CD8-positive, alpha-beta memory T cell (primary cell): ENCODE measurements at regions not wholly inside any gene's neighbourhood (a gene's known extent, or its start where the extent isn't known, plus 50 kb on each side); places are given as distances from the start of the nearest gene placed in this dataset.

Source experiments
- CTCF ChIA-PET: fragments of 350-600 bp; sonication (Branson Sonifier 250); formaldehyde crosslinking; loops from one replicate; lab custom pipeline; 2021; ENCODE audit warnings: antibody characterized with exemption; lab: Charles Lee
- POLR2A ChIA-PET: fragments of 350-600 bp; sonication (Branson Sonifier 250); formaldehyde crosslinking; loops from one replicate; lab custom pipeline; 2021; ENCODE audit warnings: antibody characterized with exemption; lab: Charles Lee
- DNase-seq, 5 donors: peaks; one replicate each; pipeline versions ENCODE4 v3.0.0 to v3.0.0-alpha.2; 2020 to 2022; ENCODE audit warnings: mixed read lengths in 1 of 5
- H3K27ac ChIP-seq: one replicate; pipeline ENCODE4 v1.7.0; 2013; ENCODE audit warnings: low read depth, mild to moderate bottlenecking, low read length, moderate library complexity
- H3K27me3 ChIP-seq: 2 replicates; pipeline ENCODE4 v1.7.0; 2013; ENCODE audit warnings: low read length, mild to moderate bottlenecking; ENCODE audit not compliant: insufficient read depth, poor library complexity, severe bottlenecking
- H3K36me3 ChIP-seq: 2 replicates; pipeline ENCODE4 v1.7.0; 2013; ENCODE audit warnings: mild to moderate bottlenecking, low read length, moderate library complexity; ENCODE audit not compliant: insufficient read depth
- H3K4me1 ChIP-seq: 2 replicates; pipeline ENCODE4 v1.7.0; 2013; ENCODE audit warnings: mild to moderate bottlenecking, low read length, moderate library complexity; ENCODE audit not compliant: insufficient read depth
- H3K4me3 ChIP-seq: 2 replicates; pipeline ENCODE4 v1.7.0; 2013; ENCODE audit warnings: mild to moderate bottlenecking, low read length
- H3K9me3 ChIP-seq: 2 replicates; pipeline ENCODE4 v1.7.0; 2013; ENCODE audit warnings: mild to moderate bottlenecking, low read length
- H3K27ac Mint-ChIP-seq, 8 donors: one replicate each; pipeline ENCODE4 v1.8.0; 2020 to 2021; ENCODE audit warnings: mixed read lengths in 8 of 8, mild to moderate bottlenecking in 6 of 8, inconsistent platforms in 3 of 8, moderate library complexity in 3 of 8
- H3K27me3 Mint-ChIP-seq, 2 donors: one replicate each; pipeline ENCODE4 v1.8.0; 2020 to 2021; ENCODE audit warnings: mixed read lengths in 2 of 2, mild to moderate bottlenecking in 1 of 2, moderate library complexity in 1 of 2
- H3K36me3 Mint-ChIP-seq, 3 donors: one replicate each; pipeline ENCODE4 v1.8.0; 2020 to 2021; ENCODE audit warnings: mixed read lengths in 3 of 3, inconsistent platforms in 1 of 3, mild to moderate bottlenecking in 1 of 3
- H3K4me1 Mint-ChIP-seq, 3 donors: one replicate each; pipeline ENCODE4 v1.8.0; 2020 to 2021; ENCODE audit warnings: mixed read lengths in 3 of 3, inconsistent platforms in 1 of 3, mild to moderate bottlenecking in 1 of 3
- H3K4me3 Mint-ChIP-seq, 7 donors: one replicate each; pipeline ENCODE4 v1.8.0; 2020 to 2021; ENCODE audit warnings: mixed read lengths in 7 of 7, mild to moderate bottlenecking in 6 of 7, moderate library complexity in 4 of 7, inconsistent platforms in 2 of 7
- H3K9me3 Mint-ChIP-seq, 5 donors: one replicate each; pipeline ENCODE4 v1.8.0; 2020 to 2022; ENCODE audit warnings: mixed read lengths in 5 of 5, mild to moderate bottlenecking in 3 of 5, moderate library complexity in 2 of 5, inconsistent platforms in 1 of 5

DNA sequence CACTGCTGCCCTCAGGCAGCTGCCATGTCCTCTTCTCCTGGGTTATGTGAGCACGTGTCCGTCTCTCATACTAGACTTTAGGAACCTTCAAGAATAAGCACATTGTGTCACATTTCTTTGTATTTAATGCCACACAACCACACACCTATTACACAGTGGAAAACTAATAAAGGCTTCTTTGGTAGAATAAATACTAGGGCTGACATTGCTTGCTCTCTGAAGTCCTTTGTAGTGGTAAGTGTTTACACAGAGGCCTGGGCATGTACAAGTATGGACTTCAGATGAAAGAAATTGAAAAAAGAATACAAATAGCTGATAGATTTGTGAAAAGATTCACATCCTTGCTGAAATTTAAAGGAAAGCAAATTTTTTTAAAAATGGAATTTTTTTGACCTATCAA, 188.1 kb upstream of the CCL2 start:
- Mint-ChIP-seq H3K4me1 (no peaks in the 10 kb centered on the region), H3K9me3 (peaks cover 0 to 2% (median 0%) of the 10 kb centered on the region in 5 donors), H3K27me3 (peaks cover 3 to 14% of the 10 kb centered on the region in 2 donors), H3K36me3 (no peaks in the 10 kb centered on the region), H3K4me3 (no peak overlapping the region), H3K27ac (no peak overlapping the region)
- H3K27ac ChIP-seq, result no peak overlapping the region
- H3K36me3 ChIP-seq, result no peaks in the 10 kb centered on the region
- CTCF ChIA-PET, result no interaction called here
- H3K4me1 ChIP-seq, result no peaks in the 10 kb centered on the region
- H3K4me3 ChIP-seq, result no peak overlapping the region
- no peak for DNase-seq
- H3K27me3 ChIP-seq, result no peaks in the 10 kb centered on the region
- POLR2A ChIA-PET, result no interaction called here
- H3K9me3 ChIP-seq, result no peaks in the 10 kb centered on the region

DNA sequence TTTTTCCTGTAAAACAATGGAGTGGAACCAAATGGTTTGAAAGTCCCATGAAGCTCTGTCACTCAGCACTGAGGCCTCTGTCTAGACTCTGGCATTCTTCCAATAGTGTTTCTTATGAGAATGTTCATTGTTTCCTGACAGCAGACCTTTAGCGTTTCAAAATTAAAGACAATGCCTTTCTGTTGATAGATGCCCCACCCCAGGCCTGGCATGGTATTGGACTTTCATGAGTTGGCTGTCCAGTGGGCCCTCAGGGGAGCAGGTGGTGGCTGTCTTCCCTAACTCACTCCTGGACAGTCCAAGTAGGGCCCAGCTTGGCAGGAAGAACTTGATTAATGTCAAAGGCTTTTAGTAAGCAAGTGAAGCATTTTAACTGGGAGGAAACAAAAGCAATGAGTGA, 186.5 kb upstream of the CCL2 start:
- H3K4me3 Mint-ChIP-seq, result no peak overlapping the region
- no peak overlapping the region for H3K27ac Mint-ChIP-seq
- no peaks in the 10 kb centered on the region for H3K36me3 Mint-ChIP-seq
- DNase-seq, result no peak
- no peak overlapping the region for H3K4me3 ChIP-seq
- H3K36me3 ChIP-seq, result no peaks in the 10 kb centered on the region
- H3K9me3 Mint-ChIP-seq, result peaks cover 0 to 2% (median 0%) of the 10 kb centered on the region in 5 donors
- H3K9me3 ChIP-seq, result no peaks in the 10 kb centered on the region
- H3K27me3 Mint-ChIP-seq, result peaks cover 3 to 14% of the 10 kb centered on the region in 2 donors
- POLR2A ChIA-PET, result no interaction called here
- H3K4me1 ChIP-seq, result no peaks in the 10 kb centered on the region
- no peaks in the 10 kb centered on the region for H3K27me3 ChIP-seq
- H3K27ac ChIP-seq, result no peak overlapping the region
- H3K4me1 Mint-ChIP-seq, result no peaks in the 10 kb centered on the region
- CTCF ChIA-PET, result no interaction called here

DNA sequence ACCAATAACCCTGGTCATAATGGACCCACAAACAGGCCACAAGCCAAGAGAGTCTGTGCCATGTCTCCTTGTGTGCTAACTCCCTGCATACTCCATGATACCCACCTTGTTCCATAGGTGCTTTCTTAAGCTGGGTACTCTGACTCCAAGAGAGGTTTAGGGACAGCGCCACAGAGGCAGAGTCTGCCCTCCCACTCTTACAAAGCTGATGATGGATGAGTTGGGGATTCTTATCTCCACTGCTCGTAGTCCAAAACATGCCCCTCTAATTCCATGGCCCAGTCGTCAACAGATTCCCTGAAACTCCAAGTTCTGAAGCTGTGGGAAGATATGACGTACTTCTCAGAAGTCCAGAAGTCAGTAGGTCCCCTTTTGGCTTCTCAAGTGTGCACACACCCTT, 184.4 kb upstream of the CCL2 start:
- H3K4me1 Mint-ChIP-seq, result no peaks in the 10 kb centered on the region
- ChIA-PET POLR2A (no interaction called here), CTCF (no interaction called here)
- DNase-seq, result no peak
- H3K27me3 Mint-ChIP-seq, result peaks cover 3 to 14% of the 10 kb centered on the region in 2 donors
- H3K27me3 ChIP-seq, result no peaks in the 10 kb centered on the region
- peaks cover 0 to 2% (median 0%) of the 10 kb centered on the region in 5 donors for H3K9me3 Mint-ChIP-seq
- H3K27ac Mint-ChIP-seq, result no peak overlapping the region
- no peak overlapping the region for H3K27ac ChIP-seq
- no peaks in the 10 kb centered on the region for H3K9me3 ChIP-seq
- H3K36me3 ChIP-seq, result no peaks in the 10 kb centered on the region
- H3K4me3 ChIP-seq, result no peak overlapping the region
- no peaks in the 10 kb centered on the region for H3K36me3 Mint-ChIP-seq
- no peaks in the 10 kb centered on the region for H3K4me1 ChIP-seq
- no peak overlapping the region for H3K4me3 Mint-ChIP-seq

DNA sequence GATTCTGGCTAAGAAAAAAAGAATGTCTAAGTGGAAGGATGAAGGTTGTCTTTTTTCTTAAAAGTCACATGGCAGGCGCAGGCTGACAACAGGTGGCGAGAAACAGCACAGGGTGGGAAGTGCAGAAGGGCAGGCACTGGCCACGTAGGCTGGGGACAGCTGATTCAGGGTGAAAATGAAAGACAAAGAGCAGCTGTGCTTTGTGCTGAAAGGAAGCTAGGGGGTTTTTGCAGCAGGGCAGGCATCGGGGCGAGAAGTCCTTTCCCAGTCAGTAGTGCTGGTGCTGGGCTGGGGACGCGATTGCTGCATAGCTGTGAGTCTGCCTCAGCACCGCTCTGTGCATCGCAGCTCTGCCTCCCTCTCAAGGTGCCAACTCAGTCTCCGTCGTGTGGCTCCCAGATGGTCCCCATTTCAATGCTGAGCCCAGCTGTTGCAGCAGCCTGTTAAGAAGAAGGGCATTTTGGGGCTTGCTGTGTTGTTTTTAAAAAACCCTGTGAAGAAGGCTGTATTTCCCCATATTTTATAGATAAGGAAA, 183.1 kb upstream of the CCL2 start:
- H3K4me1 Mint-ChIP-seq, result no peaks in the 10 kb centered on the region
- Histone ChIP-seq H3K36me3 (no peaks in the 10 kb centered on the region), H3K4me1 (no peaks in the 10 kb centered on the region), H3K27me3 (no peaks in the 10 kb centered on the region), H3K27ac (no peak overlapping the region), H3K4me3 (no peak overlapping the region), H3K9me3 (no peaks in the 10 kb centered on the region)
- H3K27me3 Mint-ChIP-seq, result peaks cover 5 to 20% of the 10 kb centered on the region in 2 donors
- peaks cover 0 to 2% (median 0%) of the 10 kb centered on the region in 5 donors for H3K9me3 Mint-ChIP-seq
- no peak overlapping the region for H3K27ac Mint-ChIP-seq
- POLR2A ChIA-PET, result no interaction called here
- CTCF ChIA-PET, result no interaction called here
- no peak overlapping the region for H3K4me3 Mint-ChIP-seq
- DNase-seq, result no peak
- no peaks in the 10 kb centered on the region for H3K36me3 Mint-ChIP-seq

DNA sequence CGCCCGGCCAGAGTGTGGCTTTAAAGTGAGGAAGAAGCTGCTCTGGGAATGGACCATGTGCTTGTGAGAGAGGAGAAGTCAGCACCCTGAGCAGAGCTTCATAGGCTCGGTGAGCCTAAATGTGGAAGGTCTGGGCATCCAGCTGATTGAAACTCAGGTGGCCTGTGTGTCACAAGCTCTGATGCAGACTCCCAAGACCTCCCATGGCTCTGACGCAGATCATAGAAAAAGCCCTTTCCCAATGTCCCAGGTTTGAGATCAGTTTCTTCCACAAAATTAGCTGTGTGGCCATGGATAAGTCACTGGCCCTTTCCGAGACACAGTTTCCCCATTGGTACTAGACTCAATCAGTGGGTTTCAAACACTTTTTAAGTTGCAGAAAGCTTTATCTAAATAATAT, 180.0 kb upstream of the CCL2 start:
- H3K27me3 Mint-ChIP-seq, result peaks cover 9 to 35% of the 10 kb centered on the region in 2 donors
- no peaks in the 10 kb centered on the region for H3K36me3 ChIP-seq
- DNase-seq, result no peak
- H3K9me3 ChIP-seq, result no peaks in the 10 kb centered on the region
- H3K4me1 ChIP-seq, result no peaks in the 10 kb centered on the region
- no peak overlapping the region for H3K4me3 ChIP-seq
- no peaks in the 10 kb centered on the region for H3K4me1 Mint-ChIP-seq
- ChIA-PET POLR2A (no interaction called here), CTCF (no interaction called here)
- no peak overlapping the region for H3K4me3 Mint-ChIP-seq
- no peak overlapping the region for H3K27ac ChIP-seq
- no peak overlapping the region for H3K27ac Mint-ChIP-seq
- H3K9me3 Mint-ChIP-seq, result peaks cover 0 to 1% (median 0%) of the 10 kb centered on the region in 5 donors
- no peaks in the 10 kb centered on the region for H3K36me3 Mint-ChIP-seq
- H3K27me3 ChIP-seq, result no peaks in the 10 kb centered on the region

DNA sequence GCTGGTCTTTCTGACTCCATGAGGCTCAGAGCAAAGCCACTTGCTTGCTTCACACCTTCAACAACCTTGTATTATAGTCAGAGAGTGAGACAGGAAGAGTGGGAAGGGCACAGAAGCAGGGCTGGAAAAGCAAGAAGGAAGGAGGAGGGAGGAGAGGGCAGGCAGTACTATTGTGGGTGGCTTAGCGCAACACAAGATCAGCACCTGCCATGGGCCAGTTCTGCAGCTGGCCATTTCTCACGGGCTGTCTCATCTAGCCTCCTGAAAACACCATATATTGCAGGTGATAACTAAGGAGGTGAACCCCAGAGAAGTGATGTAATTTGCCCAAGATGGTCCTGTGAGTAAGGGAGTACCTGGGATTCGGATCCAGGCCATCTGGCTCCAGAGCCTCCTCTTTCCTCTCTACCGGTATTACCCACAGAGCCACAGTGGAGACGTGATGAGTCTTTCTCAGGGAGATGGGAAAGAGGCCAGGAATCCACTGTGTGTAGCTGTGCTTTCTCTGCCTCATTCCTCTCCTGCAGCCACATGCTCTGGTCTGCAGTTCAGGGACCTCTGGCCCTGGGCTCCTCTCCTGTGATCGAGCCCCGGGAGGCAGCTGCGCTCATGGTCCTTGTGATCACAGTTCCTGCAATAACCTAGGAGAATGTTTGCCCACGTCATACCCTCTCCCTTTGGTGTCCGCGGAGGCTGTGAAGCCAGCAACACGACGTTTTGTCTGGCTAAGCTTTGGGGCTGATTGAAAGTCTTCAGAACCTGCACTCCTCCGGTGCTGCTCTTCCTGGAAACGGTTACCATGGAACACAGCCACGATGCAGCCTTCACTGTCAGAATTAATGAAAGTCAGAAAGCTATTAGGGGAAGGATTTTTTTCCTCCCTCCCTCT, 178.1 kb upstream of the CCL2 start:
- H3K4me1 ChIP-seq, result no peaks in the 10 kb centered on the region
- no peak overlapping the region for H3K4me3 ChIP-seq
- H3K27me3 ChIP-seq, result no peaks in the 10 kb centered on the region
- H3K27ac ChIP-seq, result no peak overlapping the region
- ChIA-PET POLR2A (no interaction called here), CTCF (no interaction called here)
- peak overlapping the region in 1 of 8 donors; percentile 11 for H3K27ac Mint-ChIP-seq
- no peak for DNase-seq
- H3K4me3 Mint-ChIP-seq, result no peak overlapping the region
- H3K9me3 Mint-ChIP-seq, result peaks cover 0 to 1% (median 0%) of the 10 kb centered on the region in 5 donors
- peaks cover 7 to 31% of the 10 kb centered on the region in 2 donors for H3K27me3 Mint-ChIP-seq
- no peaks in the 10 kb centered on the region for H3K36me3 Mint-ChIP-seq
- no peaks in the 10 kb centered on the region for H3K36me3 ChIP-seq
- H3K4me1 Mint-ChIP-seq, result no peaks in the 10 kb centered on the region
- no peaks in the 10 kb centered on the region for H3K9me3 ChIP-seq

DNA sequence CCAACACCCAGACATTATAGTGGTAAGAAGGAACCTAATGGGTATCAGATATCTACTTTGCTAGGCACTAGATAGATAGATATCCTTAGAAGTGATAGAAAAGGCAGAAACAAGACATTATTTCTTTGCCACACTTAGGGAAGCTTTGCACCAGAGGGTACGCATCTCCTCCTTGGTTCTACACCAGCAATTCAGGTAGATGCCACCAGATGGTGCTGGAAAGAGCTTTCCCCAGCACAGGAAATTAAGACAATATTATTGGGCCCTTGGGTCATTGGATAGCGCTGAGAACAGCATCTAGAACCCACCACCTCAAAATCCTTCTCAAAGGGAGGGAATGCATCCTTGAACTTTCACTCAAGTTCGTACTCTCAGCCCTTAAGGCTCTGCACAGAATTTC, 173.8 kb upstream of the CCL2 start:
- DNase-seq, result no peak
- H3K27ac Mint-ChIP-seq, result no peak overlapping the region
- Histone ChIP-seq H3K4me3 (no peak overlapping the region), H3K9me3 (no peaks in the 10 kb centered on the region), H3K36me3 (no peaks in the 10 kb centered on the region), H3K4me1 (no peaks in the 10 kb centered on the region), H3K27ac (no peak overlapping the region), H3K27me3 (no peaks in the 10 kb centered on the region)
- H3K9me3 Mint-ChIP-seq, result peaks cover 0 to 1% (median 0%) of the 10 kb centered on the region in 5 donors
- H3K36me3 Mint-ChIP-seq, result no peaks in the 10 kb centered on the region
- H3K4me1 Mint-ChIP-seq, result no peaks in the 10 kb centered on the region
- ChIA-PET CTCF (no interaction called here), POLR2A (no interaction called here)
- H3K4me3 Mint-ChIP-seq, result no peak overlapping the region
- H3K27me3 Mint-ChIP-seq, result peaks cover 5 to 29% of the 10 kb centered on the region in 2 donors

DNA sequence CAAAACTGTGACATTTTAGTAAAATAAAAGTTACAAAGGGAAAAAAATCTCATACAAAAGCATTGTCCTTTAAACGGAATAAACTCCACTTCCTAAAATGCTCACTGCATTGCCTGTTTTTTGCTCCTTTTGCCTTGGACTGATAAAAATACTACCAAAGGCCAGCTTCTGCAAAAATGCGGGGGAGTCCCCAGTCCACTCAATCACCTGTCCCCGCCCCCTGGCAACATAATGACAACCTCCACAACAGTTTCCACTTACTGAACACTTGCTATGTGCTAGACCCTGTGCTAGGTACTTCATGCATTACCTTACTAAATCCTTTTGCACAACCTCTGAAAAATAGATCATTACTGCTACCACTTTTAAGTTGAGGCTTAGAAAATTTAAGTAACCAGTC, 172.7 kb upstream of the CCL2 start:
- Mint-ChIP-seq H3K36me3 (no peaks in the 10 kb centered on the region), H3K4me1 (no peaks in the 10 kb centered on the region), H3K4me3 (no peak overlapping the region), H3K9me3 (peaks cover 0 to 1% (median 0%) of the 10 kb centered on the region in 5 donors), H3K27ac (no peak overlapping the region), H3K27me3 (peaks cover 8 to 25% of the 10 kb centered on the region in 2 donors)
- DNase-seq, result no peak
- H3K36me3 ChIP-seq, result no peaks in the 10 kb centered on the region
- no peaks in the 10 kb centered on the region for H3K4me1 ChIP-seq
- H3K4me3 ChIP-seq, result no peak overlapping the region
- no peak overlapping the region for H3K27ac ChIP-seq
- no peaks in the 10 kb centered on the region for H3K27me3 ChIP-seq
- no peaks in the 10 kb centered on the region for H3K9me3 ChIP-seq
- POLR2A ChIA-PET, result no interaction called here
- CTCF ChIA-PET, result no interaction called here
